ENCODE measurements at regions not wholly inside any gene's neighbourhood (a gene's known extent, or its start where the extent isn't known, plus 50 kb on each side); places are given as distances from the start of the nearest gene placed in this dataset.
"Not testable (repeated sequence)": the region's sequence is repeated elsewhere in the genome, so short reads cannot be mapped to it uniquely, and the experiment has no call there.

DNA sequence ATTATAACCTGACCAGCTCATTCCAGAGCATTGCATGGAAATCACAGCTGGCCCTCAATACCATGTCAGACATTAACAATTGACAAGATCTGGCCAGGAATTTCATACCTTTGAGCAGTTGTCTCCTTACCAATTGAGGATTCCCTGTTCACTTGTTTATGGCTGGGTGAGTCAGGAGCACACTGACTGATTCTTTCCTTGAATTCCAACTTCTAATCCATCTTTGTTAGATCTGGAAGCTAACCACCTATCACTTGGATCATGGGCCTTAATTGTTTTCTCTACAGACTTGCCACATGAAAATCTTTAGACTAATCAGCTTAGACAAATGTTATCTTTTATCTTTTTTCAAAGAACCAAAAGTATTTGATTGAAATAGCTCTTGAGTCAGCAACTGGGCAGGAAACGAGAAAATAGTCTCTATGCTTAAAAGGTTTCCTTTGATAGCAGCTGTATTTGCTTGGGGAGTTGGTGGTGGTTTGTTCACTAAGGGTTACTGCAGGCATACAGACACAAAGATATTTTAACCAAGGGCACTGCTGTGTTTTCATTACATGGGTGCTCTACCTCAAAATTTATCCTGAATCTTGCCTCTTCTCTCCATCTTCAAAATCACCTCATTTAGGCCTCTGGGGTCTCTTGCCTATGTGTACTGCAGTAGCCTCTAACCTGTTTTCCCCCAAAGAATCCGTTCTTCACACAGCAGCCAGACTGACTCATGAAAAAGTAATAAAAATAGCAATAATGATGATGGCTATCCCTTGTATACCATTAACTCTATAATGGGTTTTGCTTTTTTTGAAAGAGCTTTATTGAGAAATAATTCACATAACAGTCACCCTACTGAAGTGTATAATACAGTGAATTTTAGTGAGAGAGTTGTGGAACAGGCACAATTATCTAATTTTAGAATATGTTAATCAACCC is 197.0 kb upstream of the NMUR2 start:
- Histone ChIP-seq H3K36me3 (ENCODE audit: low read depth) (no peaks in the 10 kb centered on the region), H3K9me3 (no peaks in the 10 kb centered on the region), H3K4me3 (no peak overlapping the region), H3K4me1 (ENCODE audit: low read depth) (no peaks in the 10 kb centered on the region)
- intact Hi-C loops (cut with DNase I, micrococcal nuclease) = no loop called here
- TF ChIP-seq, protein P1, sequence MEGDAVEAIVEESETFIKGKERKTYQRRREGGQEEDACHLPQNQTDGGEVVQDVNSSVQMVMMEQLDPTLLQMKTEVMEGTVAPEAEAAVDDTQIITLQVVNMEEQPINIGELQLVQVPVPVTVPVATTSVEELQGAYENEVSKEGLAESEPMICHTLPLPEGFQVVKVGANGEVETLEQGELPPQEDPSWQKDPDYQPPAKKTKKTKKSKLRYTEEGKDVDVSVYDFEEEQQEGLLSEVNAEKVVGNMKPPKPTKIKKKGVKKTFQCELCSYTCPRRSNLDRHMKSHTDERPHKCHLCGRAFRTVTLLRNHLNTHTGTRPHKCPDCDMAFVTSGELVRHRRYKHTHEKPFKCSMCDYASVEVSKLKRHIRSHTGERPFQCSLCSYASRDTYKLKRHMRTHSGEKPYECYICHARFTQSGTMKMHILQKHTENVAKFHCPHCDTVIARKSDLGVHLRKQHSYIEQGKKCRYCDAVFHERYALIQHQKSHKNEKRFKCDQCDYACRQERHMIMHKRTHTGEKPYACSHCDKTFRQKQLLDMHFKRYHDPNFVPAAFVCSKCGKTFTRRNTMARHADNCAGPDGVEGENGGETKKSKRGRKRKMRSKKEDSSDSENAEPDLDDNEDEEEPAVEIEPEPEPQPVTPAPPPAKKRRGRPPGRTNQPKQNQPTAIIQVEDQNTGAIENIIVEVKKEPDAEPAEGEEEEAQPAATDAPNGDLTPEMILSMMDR (IDR thresholded peaks at IDR 0.05) = no peak
- ATAC-seq (no peak), DNase-seq (no peak)

DNA sequence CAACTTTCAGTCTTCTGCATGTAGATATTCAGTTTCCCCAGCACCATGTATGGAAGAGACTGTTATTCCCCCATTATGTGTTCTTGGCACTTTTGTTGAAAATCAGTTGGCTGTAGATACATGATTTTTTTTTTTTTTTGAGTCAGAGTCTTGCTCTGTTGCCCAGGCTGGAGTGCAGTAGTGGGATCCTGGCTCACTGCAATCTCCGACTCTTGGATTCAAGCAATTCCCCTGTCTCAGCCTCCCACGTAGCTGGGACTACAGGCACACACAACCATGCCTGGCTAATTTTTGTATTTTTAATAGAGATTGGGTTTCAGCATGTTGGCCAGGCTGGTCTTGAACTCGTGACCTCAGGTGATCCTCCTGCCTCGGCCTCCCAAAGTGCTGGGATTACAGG is 201.0 kb upstream of the NMUR2 start:
- H3K36me3 ChIP-seq (ENCODE audit: low read depth); H3K9me3 ChIP-seq; H3K4me3 ChIP-seq; ATAC-seq; DNase-seq; H3K4me1 ChIP-seq (ENCODE audit: low read depth); intact Hi-C loops (cut with DNase I, micrococcal nuclease): not testable (repeated sequence)

GRCh38 chr5:152606776-152607364 is 201.8 kb upstream of the NMUR2 start:
- intact Hi-C loops (cut with DNase I, micrococcal nuclease) = no loop called here
- Histone ChIP-seq H3K9me3 (no peaks in the 10 kb centered on the region), H3K4me1 (ENCODE audit: low read depth) (no peaks in the 10 kb centered on the region), H3K4me3 (no peak overlapping the region), H3K36me3 (ENCODE audit: low read depth) (no peaks in the 10 kb centered on the region)
- DNase-seq (no peak), ATAC-seq (no peak)
- TF ChIP-seq, protein P1 (IDR thresholded peaks at IDR 0.05) = no peak

DNA sequence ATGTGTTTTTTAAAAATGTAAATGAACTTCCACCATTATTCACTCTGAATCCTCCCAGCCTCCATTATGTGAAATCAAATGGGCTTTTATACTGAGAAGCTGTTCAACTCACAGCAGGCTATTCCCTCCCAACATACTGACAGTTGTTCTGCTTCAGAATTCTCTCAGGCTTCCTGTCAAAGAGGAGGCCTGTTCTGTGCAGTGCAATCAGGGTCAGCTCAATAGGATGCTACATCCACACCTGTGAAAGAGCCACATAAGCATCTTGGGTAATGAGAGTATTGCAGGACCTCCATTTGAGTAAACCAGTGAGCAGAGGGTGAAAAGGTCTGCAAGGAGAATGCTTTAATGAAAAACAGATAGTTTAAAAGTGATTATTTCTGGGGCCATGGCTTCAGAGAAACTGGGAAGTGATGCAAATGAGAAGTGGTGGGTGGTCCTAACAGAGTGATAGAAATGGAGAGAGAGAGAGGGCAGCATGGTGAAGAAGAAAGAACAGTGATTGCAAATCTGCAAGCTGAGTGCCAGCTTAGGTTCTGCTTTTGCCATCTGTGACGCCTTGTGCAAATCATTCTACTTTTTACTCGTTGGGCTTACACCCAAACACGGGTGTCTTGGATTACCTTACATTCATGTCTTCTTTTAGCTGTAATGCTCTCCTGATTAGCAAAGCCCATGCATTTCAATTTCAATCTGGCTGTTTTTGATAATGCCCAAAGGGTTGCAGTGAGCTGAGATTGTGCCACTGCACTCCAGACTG is 202.5 kb upstream of the NMUR2 start:
- DNase-seq (no peak), ATAC-seq (no peak)
- TF ChIP-seq, protein P1 (IDR thresholded peaks at IDR 0.05) = no peak
- Histone ChIP-seq H3K9me3 (no peaks in the 10 kb centered on the region), H3K36me3 (ENCODE audit: low read depth) (no peaks in the 10 kb centered on the region), H3K4me3 (no peak overlapping the region), H3K4me1 (ENCODE audit: low read depth) (no peaks in the 10 kb centered on the region)
- intact Hi-C loops (cut with DNase I, micrococcal nuclease) = no loop called here

DNA sequence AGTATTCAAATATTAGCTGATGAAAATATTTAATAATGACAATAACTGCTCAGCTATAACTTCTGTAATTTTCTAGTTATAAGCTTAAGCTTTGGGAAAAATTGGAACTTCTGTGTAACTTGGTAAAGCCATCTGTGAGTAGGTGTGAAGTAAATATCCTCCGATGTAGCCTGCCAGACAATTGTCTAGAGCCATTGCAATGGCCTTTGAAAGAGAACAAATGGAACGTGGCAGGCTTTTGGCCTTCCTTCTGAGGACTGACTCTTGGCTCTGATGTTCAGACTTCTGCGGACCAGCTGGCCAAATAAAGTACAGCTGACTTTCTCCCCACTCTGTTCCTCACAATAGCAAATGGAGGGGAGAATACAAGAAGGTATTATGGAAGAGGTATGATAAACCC is 203.4 kb upstream of the NMUR2 start:
- intact Hi-C loops (cut with DNase I, micrococcal nuclease) = no loop called here
- H3K9me3 ChIP-seq = no peaks in the 10 kb centered on the region
- no peak overlapping the region for H3K4me3 ChIP-seq
- DNase-seq (no peak), ATAC-seq (no peak)
- H3K36me3 ChIP-seq (ENCODE audit: low read depth) = no peaks in the 10 kb centered on the region
- TF ChIP-seq, protein P1 (IDR thresholded peaks at IDR 0.05) = no peak
- H3K4me1 ChIP-seq (ENCODE audit: low read depth) = no peaks in the 10 kb centered on the region

DNA sequence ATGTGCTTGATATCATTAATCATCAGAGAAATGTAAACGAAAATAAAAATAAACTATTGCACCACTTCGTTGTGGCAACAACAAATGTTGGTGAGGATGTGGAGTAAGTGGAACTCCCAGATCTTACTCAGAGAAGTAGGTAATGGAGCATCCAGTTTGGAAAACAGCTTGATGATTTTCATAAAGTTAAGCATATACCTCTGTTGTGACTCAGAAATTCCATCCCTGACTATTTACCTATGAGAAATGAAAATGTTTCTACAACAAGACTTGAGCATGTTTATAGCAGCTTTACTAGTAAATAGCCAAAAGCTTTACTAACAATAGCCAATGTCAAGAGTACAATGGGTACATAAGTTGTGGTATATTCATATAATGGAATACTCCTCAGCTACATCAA is 214.7 kb upstream of the NMUR2 start:
- no peak for ATAC-seq
- Histone ChIP-seq H3K4me3 (no peak overlapping the region), H3K36me3 (ENCODE audit: low read depth) (no peaks in the 10 kb centered on the region), H3K9me3 (no peaks in the 10 kb centered on the region), H3K4me1 (ENCODE audit: low read depth) (no peaks in the 10 kb centered on the region)
- TF ChIP-seq, protein P1 (IDR thresholded peaks at IDR 0.05) = no peak
- intact Hi-C loops (cut with DNase I, micrococcal nuclease) = no loop called here
- no peak for DNase-seq

All from mucosa of descending colon (tissue), 3 donors.